ENCODE measurements at regions not wholly inside any gene's neighbourhood (a gene's known extent, or its start where the extent isn't known, plus 50 kb on each side); places are given as distances from the start of the nearest gene placed in this dataset.

DNA sequence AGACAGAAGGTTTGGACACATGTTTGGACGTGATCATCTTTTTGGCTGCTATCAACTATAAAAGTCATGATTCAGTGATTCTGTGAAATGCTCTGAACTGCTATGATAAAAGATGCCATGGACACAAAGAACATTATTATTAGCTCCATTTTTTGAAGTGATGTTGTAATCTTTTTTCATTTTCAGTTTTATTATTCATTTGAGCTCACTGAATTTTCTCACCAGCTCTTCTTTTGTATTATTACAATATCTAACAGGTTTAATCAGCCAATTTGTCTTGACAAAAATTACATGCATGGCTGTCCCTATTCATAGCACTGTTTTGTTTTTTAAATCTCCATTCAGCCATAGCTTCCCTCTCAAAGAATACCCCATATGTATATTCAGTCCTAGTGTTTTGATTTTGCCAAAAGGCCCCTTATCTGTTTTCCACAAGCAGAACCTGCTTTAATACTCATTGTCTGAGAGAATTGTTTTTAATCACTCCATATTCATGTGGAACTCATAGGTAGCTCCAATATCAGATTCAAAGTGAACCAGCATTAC lies 314.0 kb upstream of the FAM98A start:
- Mint-ChIP-seq H3K9me3 (peaks cover 13% of the 10 kb centered on the region), H3K4me1 (ENCODE audit: low read depth) (no peaks in the 10 kb centered on the region), H3K27me3 (no peaks in the 10 kb centered on the region), H3K4me3 (no peak overlapping the region), H3K27ac (no peak overlapping the region), H3K36me3 (ENCODE audit: low read depth) (no peaks in the 10 kb centered on the region)
- H3K4me1 ChIP-seq (ENCODE audit: insufficient read depth, low read length), result no peaks in the 10 kb centered on the region
- H3K36me3 ChIP-seq (ENCODE audit: insufficient read depth, low read length), result no peaks in the 10 kb centered on the region
- POLR2A ChIA-PET, result no interaction called here
- no peaks in the 10 kb centered on the region for H3K9me3 ChIP-seq (ENCODE audit: control insufficient read depth in 1 of 2, insufficient read depth in 1 of 2, low read length in 2 of 2)
- DNase-seq (no peak), ATAC-seq (ENCODE audit: poor library complexity) (no peak)
- no peaks in the 10 kb centered on the region for H3K27me3 ChIP-seq (ENCODE audit: control insufficient read depth in 1 of 2, insufficient read depth in 2 of 2, low read length in 2 of 2)
- intact Hi-C loops (cut with DNase I, micrococcal nuclease), result no loop called here
- H3K4me3 ChIP-seq (ENCODE audit: low read length), result no peak overlapping the region
- TF ChIP-seq, protein P1, sequence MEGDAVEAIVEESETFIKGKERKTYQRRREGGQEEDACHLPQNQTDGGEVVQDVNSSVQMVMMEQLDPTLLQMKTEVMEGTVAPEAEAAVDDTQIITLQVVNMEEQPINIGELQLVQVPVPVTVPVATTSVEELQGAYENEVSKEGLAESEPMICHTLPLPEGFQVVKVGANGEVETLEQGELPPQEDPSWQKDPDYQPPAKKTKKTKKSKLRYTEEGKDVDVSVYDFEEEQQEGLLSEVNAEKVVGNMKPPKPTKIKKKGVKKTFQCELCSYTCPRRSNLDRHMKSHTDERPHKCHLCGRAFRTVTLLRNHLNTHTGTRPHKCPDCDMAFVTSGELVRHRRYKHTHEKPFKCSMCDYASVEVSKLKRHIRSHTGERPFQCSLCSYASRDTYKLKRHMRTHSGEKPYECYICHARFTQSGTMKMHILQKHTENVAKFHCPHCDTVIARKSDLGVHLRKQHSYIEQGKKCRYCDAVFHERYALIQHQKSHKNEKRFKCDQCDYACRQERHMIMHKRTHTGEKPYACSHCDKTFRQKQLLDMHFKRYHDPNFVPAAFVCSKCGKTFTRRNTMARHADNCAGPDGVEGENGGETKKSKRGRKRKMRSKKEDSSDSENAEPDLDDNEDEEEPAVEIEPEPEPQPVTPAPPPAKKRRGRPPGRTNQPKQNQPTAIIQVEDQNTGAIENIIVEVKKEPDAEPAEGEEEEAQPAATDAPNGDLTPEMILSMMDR (IDR thresholded peaks at IDR 0.05), result no peak
- CTCF ChIA-PET, result no interaction called here
- H3K27ac ChIP-seq (ENCODE audit: low read depth in 1 of 2, low read length in 2 of 2), result no peak overlapping the region

DNA sequence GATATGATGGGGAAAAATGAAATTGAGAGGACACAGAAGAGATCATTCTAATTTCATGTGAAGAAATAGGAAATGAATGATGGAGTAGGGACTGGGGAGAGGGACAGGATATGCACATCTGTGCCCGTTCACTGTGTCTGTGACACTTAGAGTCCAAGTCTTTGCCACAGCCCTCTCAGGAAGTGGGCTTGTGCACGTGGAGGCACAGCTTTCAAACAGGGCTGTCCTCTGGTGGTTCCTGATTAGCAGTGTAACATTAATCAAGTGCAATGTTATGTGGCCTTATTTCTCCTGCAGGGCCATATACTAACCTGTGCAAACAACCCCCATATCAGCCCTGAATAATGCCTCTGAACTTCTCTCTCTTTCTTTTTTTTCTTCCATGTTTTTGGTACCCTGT lies 312.2 kb upstream of the FAM98A start:
- ATAC-seq (ENCODE audit: poor library complexity), result no peak
- ChIA-PET POLR2A (no interaction called here), CTCF (no interaction called here)
- intact Hi-C loops (cut with DNase I, micrococcal nuclease), result no loop called here
- no peaks in the 10 kb centered on the region for H3K27me3 ChIP-seq (ENCODE audit: control insufficient read depth in 1 of 2, insufficient read depth in 2 of 2, low read length in 2 of 2)
- H3K4me3 ChIP-seq (ENCODE audit: low read length), result no peak overlapping the region
- no peaks in the 10 kb centered on the region for H3K36me3 ChIP-seq (ENCODE audit: insufficient read depth, low read length)
- TF ChIP-seq, protein P1 (IDR thresholded peaks at IDR 0.05), result no peak
- no peak overlapping the region for H3K4me3 Mint-ChIP-seq
- no peak overlapping the region for H3K27ac ChIP-seq (ENCODE audit: low read depth in 1 of 2, low read length in 2 of 2)
- no peaks in the 10 kb centered on the region for H3K4me1 Mint-ChIP-seq (ENCODE audit: low read depth)
- no peaks in the 10 kb centered on the region for H3K27me3 Mint-ChIP-seq
- no peaks in the 10 kb centered on the region for H3K36me3 Mint-ChIP-seq (ENCODE audit: low read depth)
- H3K9me3 ChIP-seq (ENCODE audit: control insufficient read depth in 1 of 2, insufficient read depth in 1 of 2, low read length in 2 of 2), result no peaks in the 10 kb centered on the region
- H3K4me1 ChIP-seq (ENCODE audit: insufficient read depth, low read length), result no peaks in the 10 kb centered on the region
- no peak overlapping the region for H3K27ac Mint-ChIP-seq
- peaks cover 9% of the 10 kb centered on the region for H3K9me3 Mint-ChIP-seq
- DNase-seq, result no peak

DNA sequence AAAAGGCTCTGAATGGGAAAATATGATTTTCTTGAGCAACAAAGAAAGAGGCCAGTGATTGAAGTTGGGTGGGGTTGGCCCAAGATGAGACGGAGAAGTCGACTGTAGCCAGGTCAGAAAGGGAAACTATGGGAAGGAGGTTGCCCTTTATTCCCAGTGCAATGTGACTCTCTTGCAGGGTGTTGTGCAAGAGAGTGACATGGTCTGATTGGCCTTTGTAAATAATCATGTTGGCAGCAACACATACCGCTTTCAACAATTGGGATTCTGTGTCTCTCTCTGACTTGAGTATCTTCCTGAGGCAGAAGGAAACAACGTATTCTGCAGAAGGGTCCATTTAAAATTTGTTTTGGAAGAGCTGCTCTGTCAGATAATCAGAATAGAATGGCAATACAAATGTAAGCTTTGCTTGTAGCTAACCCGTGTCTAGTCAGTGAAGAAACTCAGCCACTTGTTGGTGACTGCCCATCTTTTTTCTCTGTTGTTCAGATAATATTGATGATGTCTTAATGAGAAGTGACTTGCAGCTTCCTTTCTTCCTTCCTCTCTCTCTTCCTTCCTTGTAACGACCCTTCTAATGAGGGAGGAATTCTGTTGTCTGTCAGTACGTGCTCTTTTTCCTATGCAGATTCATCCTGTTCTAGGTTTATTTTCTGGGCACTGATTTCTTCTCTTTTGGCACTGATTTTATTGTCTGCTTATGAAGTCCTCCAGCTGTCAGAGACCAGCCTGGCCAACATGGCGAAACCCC lies 311.0 kb upstream of the FAM98A start:
- DNase-seq (no peak), ATAC-seq (ENCODE audit: poor library complexity) (no peak)
- Mint-ChIP-seq H3K9me3 (peaks cover 9% of the 10 kb centered on the region), H3K27ac (no peak overlapping the region), H3K4me1 (ENCODE audit: low read depth) (no peaks in the 10 kb centered on the region), H3K36me3 (ENCODE audit: low read depth) (no peaks in the 10 kb centered on the region), H3K4me3 (no peak overlapping the region), H3K27me3 (no peaks in the 10 kb centered on the region)
- H3K4me3 ChIP-seq (ENCODE audit: low read length), result no peak overlapping the region
- TF ChIP-seq, protein P1 (IDR thresholded peaks at IDR 0.05), result no peak
- intact Hi-C loops (cut with DNase I, micrococcal nuclease), result no loop called here
- no peaks in the 10 kb centered on the region for H3K36me3 ChIP-seq (ENCODE audit: insufficient read depth, low read length)
- no peak overlapping the region for H3K27ac ChIP-seq (ENCODE audit: low read depth in 1 of 2, low read length in 2 of 2)
- H3K4me1 ChIP-seq (ENCODE audit: insufficient read depth, low read length), result no peaks in the 10 kb centered on the region
- no peaks in the 10 kb centered on the region for H3K9me3 ChIP-seq (ENCODE audit: control insufficient read depth in 1 of 2, insufficient read depth in 1 of 2, low read length in 2 of 2)
- ChIA-PET POLR2A (no interaction called here), CTCF (no interaction called here)
- H3K27me3 ChIP-seq (ENCODE audit: control insufficient read depth in 1 of 2, insufficient read depth in 2 of 2, low read length in 2 of 2), result no peaks in the 10 kb centered on the region

Data from CD4-positive, alpha-beta T cell (primary cell).